ENCODE measurements at regions not wholly inside any gene's neighbourhood (a gene's known extent, or its start where the extent isn't known, plus 50 kb on each side); places are given as distances from the start of the nearest gene placed in this dataset.

DNA sequence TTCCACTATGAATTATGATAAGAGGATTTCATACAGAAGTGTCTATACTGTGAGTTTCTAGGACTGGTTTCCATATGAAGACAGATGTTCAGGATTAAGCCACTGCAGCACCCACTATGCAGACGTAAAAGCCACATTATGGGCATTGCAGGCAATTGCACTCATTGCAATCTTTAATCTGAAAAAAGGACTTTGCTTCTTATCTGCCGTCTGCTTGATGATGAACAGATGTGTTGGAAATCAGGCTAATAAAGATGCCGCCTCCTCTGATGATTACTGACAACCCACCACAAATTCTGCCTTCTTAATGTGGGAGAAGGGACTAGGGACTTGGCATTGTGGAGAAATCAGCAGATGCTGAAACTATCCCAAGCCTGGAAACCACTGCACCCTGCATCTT, 276.9 kb downstream of the IRF8 start:
- H3K4me1 ChIP-seq (ENCODE audit: control insufficient read depth, insufficient read depth, low read length), result peaks cover 1% of the 10 kb centered on the region; the same call in 1 of the 2 replicates
- no peaks in the 10 kb centered on the region for H3K27me3 ChIP-seq (ENCODE audit: control insufficient read depth, insufficient read depth, low read length)
- no peak overlapping the region for H3K27ac ChIP-seq (ENCODE audit: low read length)
- no peaks in the 10 kb centered on the region for H3K9me3 ChIP-seq (ENCODE audit: control insufficient read depth, insufficient read depth, low read length)
- no CpG with 5 or more reads among the region's 3 CpGs for WGBS (ENCODE audit: insufficient coverage, insufficient read length)
- H3K36me3 ChIP-seq (ENCODE audit: control insufficient read depth, insufficient read depth, low read length), result no peaks in the 10 kb centered on the region
- no peak overlapping the region for H3K4me3 ChIP-seq (ENCODE audit: low read length)
- DNase-seq (ENCODE audit: low read depth, low spot score), result no peak

DNA sequence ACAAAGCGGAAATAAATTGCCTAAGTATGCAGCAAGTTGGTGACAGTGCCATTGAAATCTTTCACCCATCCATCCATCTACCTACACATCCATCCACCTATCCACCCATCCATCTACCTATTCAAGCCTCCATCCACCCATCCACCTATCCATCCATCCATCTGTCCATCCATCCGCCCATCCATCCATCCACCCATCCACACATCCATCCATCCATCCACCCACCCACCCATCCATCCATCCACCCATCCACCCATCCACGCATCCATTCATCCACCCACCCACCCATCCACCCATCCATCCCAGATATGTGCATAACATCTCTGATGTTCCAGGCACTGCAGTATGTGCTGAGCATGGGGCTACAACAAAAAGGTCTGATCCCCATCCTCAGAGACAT, 277.5 kb downstream of the IRF8 start:
- WGBS (ENCODE audit: insufficient coverage, insufficient read length), result no CpG with 5 or more reads among the region's 3 CpGs
- H3K27me3 ChIP-seq (ENCODE audit: control insufficient read depth, insufficient read depth, low read length), result no peaks in the 10 kb centered on the region
- no peaks in the 10 kb centered on the region for H3K36me3 ChIP-seq (ENCODE audit: control insufficient read depth, insufficient read depth, low read length)
- DNase-seq (ENCODE audit: low read depth, low spot score), result no peak
- peaks cover 2% of the 10 kb centered on the region; the same call in 1 of the 2 replicates for H3K4me1 ChIP-seq (ENCODE audit: control insufficient read depth, insufficient read depth, low read length)
- no peak overlapping the region for H3K27ac ChIP-seq (ENCODE audit: low read length)
- no peak overlapping the region for H3K4me3 ChIP-seq (ENCODE audit: low read length)
- no peaks in the 10 kb centered on the region for H3K9me3 ChIP-seq (ENCODE audit: control insufficient read depth, insufficient read depth, low read length)

DNA sequence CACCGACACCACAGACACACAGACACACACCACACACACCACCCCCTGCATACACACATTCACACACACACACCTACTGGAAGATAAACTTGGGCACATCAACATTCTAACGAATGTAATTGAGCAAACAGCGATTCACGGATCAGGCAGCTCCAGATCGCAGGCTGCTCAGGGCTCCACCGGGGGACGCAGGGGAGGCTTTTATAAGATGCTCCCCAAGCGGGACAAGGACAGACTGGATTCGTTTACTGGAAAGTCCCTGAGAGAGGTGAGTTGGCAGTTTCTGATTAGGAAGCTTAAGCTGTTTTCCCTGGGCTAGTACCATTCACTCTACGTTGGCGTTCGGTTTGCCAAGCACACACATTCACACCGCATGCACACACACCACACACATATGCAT, 281.3 kb downstream of the IRF8 start:
- DNase-seq (ENCODE audit: low read depth, low spot score), result no peak
- WGBS (ENCODE audit: insufficient coverage, insufficient read length), result 100% methylated on average over 1 of the region's 13 CpGs

DNA sequence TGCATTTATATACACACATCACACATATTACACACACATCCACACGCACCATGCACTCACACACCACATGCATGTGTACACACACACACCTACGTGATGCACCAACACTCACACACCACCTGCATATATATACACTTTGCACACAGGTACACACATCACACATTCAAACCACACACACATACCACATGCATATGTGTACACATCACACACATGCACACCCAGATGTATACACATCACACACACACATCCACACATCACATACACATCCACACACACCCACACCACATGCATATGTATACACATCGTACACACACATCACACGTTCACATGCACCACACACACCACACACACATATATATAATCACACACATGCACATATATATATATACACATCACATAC, 281.8 kb downstream of the IRF8 start:
- Histone ChIP-seq H3K4me1 (ENCODE audit: control insufficient read depth, insufficient read depth, low read length) (peaks cover 2% of the 10 kb centered on the region; the same call in 1 of the 2 replicates), H3K27ac (ENCODE audit: low read length) (no peak overlapping the region), H3K9me3 (ENCODE audit: control insufficient read depth, insufficient read depth, low read length) (no peaks in the 10 kb centered on the region), H3K4me3 (ENCODE audit: low read length) (no peak overlapping the region), H3K36me3 (ENCODE audit: control insufficient read depth, insufficient read depth, low read length) (no peaks in the 10 kb centered on the region), H3K27me3 (ENCODE audit: control insufficient read depth, insufficient read depth, low read length) (no peaks in the 10 kb centered on the region)
- WGBS (ENCODE audit: insufficient coverage, insufficient read length), result 100% methylated on average over 3 of the region's 4 CpGs
- no peak for DNase-seq (ENCODE audit: low read depth, low spot score)

More for the DNA sequence above, 281.3 kb downstream of the IRF8 start:
- Histone ChIP-seq H3K27ac (ENCODE audit: low read length) (no peak overlapping the region), H3K4me1 (ENCODE audit: control insufficient read depth, insufficient read depth, low read length) (peaks cover 2% of the 10 kb centered on the region; the same call in 1 of the 2 replicates), H3K4me3 (ENCODE audit: low read length) (no peak overlapping the region), H3K9me3 (ENCODE audit: control insufficient read depth, insufficient read depth, low read length) (no peaks in the 10 kb centered on the region), H3K27me3 (ENCODE audit: control insufficient read depth, insufficient read depth, low read length) (no peaks in the 10 kb centered on the region), H3K36me3 (ENCODE audit: control insufficient read depth, insufficient read depth, low read length) (no peaks in the 10 kb centered on the region)

DNA sequence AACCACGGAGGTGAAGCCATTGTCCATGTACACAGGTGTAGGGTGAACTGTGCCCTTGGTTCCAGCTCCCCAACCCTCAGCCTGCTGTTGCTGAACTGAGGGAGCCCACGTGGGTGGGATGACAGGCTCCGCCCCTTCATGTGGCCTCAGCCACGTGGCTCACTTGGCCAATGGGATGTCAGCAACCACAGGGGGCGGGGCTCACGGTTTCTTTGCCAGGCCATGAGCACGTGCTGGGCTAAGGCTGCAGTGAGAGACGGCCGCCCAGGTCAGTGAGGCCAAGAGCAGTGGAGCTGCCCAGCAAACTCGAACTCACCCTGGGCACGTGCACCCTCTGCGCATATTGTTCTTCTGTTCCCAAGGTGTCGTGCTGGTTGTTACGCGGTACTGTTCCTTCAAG, 282.6 kb downstream of the IRF8 start:
- DNase-seq (ENCODE audit: low read depth, low spot score), result no peak
- WGBS (ENCODE audit: insufficient coverage, insufficient read length), result no CpG with 5 or more reads among the region's 15 CpGs
- no peaks in the 10 kb centered on the region for H3K9me3 ChIP-seq (ENCODE audit: control insufficient read depth, insufficient read depth, low read length)

DNA sequence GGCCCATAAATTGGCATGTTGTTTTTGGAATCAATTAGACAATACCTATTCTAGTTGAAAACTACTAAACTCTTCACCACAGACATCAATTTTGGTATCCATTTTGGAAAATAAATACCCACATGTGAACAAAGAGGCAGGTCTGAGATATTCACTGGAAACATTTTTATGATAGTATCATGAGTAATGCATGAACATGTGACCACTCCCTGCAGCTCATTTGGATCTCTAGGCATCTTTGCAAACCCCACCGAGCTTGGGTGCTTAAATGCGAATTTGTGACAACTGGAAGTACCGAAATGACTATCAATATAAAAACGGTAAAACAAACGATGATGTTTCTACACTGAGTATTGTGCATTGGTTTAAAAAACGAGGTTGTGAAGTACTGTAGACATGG, 285.2 kb downstream of the IRF8 start:
- H3K27ac ChIP-seq (ENCODE audit: low read length), result no peak overlapping the region
- H3K27me3 ChIP-seq (ENCODE audit: control insufficient read depth, insufficient read depth, low read length), result no peaks in the 10 kb centered on the region
- H3K4me3 ChIP-seq (ENCODE audit: low read length), result no peak overlapping the region
- no peaks in the 10 kb centered on the region for H3K36me3 ChIP-seq (ENCODE audit: control insufficient read depth, insufficient read depth, low read length)
- no CpG with 5 or more reads among the region's 6 CpGs for WGBS (ENCODE audit: insufficient coverage, insufficient read length)
- DNase-seq (ENCODE audit: low read depth, low spot score), result no peak
- H3K4me1 ChIP-seq (ENCODE audit: control insufficient read depth, insufficient read depth, low read length), result peaks cover 2% of the 10 kb centered on the region; the same call in 1 of the 2 replicates
- no peaks in the 10 kb centered on the region for H3K9me3 ChIP-seq (ENCODE audit: control insufficient read depth, insufficient read depth, low read length)

More for the DNA sequence above, 282.6 kb downstream of the IRF8 start:
- Histone ChIP-seq H3K27ac (ENCODE audit: low read length) (no peak overlapping the region), H3K36me3 (ENCODE audit: control insufficient read depth, insufficient read depth, low read length) (no peaks in the 10 kb centered on the region), H3K27me3 (ENCODE audit: control insufficient read depth, insufficient read depth, low read length) (no peaks in the 10 kb centered on the region), H3K4me1 (ENCODE audit: control insufficient read depth, insufficient read depth, low read length) (peaks cover 2% of the 10 kb centered on the region; the same call in 1 of the 2 replicates), H3K4me3 (ENCODE audit: low read length) (no peak overlapping the region)

DNA sequence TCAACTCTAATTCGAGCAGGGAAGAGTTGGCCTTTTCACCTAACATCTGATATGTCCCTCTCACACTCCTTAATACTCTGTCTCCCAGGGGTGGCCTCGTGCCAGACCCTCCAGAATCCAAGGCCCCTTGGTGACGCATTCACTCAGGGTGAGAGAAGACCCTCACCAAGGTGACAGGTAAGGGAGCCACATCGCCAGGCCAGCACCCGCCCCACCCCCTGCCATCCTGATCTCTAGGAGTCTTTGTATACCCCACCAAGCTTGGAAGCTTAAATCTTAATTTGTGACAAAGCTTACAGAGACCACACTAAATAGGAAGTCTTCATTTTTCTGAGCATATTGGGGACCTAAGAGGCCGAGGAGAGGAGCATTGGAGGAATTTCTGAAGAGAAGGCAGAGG, 286.1 kb downstream of the IRF8 start:
- no peaks in the 10 kb centered on the region for H3K27me3 ChIP-seq (ENCODE audit: control insufficient read depth, insufficient read depth, low read length)
- no peaks in the 10 kb centered on the region for H3K9me3 ChIP-seq (ENCODE audit: control insufficient read depth, insufficient read depth, low read length)
- no peaks in the 10 kb centered on the region for H3K36me3 ChIP-seq (ENCODE audit: control insufficient read depth, insufficient read depth, low read length)
- H3K4me3 ChIP-seq (ENCODE audit: low read length), result no peak overlapping the region
- DNase-seq (ENCODE audit: low read depth, low spot score), result no peak
- no CpG with 5 or more reads among the region's 6 CpGs for WGBS (ENCODE audit: insufficient coverage, insufficient read length)
- no peak overlapping the region for H3K27ac ChIP-seq (ENCODE audit: low read length)
- peaks cover 2% of the 10 kb centered on the region; the same call in 1 of the 2 replicates for H3K4me1 ChIP-seq (ENCODE audit: control insufficient read depth, insufficient read depth, low read length)

DNA sequence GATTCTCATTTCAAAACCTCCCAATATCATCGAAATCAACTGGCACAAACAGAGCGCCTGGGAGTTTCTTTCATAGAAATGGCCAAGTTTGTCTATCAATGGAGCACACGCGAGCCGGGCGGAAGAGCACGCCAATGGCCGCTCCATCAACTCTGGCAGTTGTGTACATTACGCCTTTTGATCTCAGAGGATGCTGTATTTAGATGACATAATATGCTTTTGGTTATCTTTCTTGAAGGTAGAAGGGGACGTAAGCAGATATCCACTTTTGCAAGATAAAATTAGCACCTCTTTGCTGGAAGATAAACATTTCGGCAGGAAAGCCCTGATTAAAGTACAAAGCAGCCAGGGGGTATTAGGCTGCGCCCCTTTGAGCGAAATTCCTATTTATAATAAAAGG, 287.4 kb downstream of the IRF8 start:
- Histone ChIP-seq H3K27ac (ENCODE audit: low read length) (no peak overlapping the region), H3K9me3 (ENCODE audit: control insufficient read depth, insufficient read depth, low read length) (no peaks in the 10 kb centered on the region), H3K4me1 (ENCODE audit: control insufficient read depth, insufficient read depth, low read length) (no peaks in the 10 kb centered on the region), H3K4me3 (ENCODE audit: low read length) (no peak overlapping the region), H3K27me3 (ENCODE audit: control insufficient read depth, insufficient read depth, low read length) (no peaks in the 10 kb centered on the region), H3K36me3 (ENCODE audit: control insufficient read depth, insufficient read depth, low read length) (no peaks in the 10 kb centered on the region)
- DNase-seq (ENCODE audit: low read depth, low spot score), result no peak
- no CpG with 5 or more reads among the region's 13 CpGs for WGBS (ENCODE audit: insufficient coverage, insufficient read length)

DNA sequence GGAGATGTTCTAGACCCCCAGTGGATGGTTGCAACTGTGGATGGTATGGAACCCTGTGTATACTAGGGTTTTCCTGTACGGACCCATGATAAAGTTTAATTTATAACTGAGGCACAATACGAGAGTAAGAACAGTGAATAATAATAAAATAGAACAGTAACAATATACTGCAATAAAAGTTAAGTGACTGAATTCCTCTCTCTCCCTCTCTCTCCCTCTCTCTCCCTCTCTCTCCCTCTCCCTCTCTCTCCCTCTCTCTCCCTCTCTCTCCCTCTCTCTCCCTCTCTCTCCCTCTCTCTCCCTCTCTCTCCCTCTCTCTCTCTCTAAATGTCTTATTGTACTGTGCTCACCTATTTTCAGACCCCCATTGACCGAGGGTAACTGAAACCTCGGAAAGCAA, 291.0 kb downstream of the IRF8 start:
- Histone ChIP-seq H3K27me3 (ENCODE audit: control insufficient read depth, insufficient read depth, low read length) (no peaks in the 10 kb centered on the region), H3K4me3 (ENCODE audit: low read length) (no peak overlapping the region), H3K27ac (ENCODE audit: low read length) (no peak overlapping the region), H3K9me3 (ENCODE audit: control insufficient read depth, insufficient read depth, low read length) (no peaks in the 10 kb centered on the region), H3K4me1 (ENCODE audit: control insufficient read depth, insufficient read depth, low read length) (no peaks in the 10 kb centered on the region), H3K36me3 (ENCODE audit: control insufficient read depth, insufficient read depth, low read length) (no peaks in the 10 kb centered on the region)
- WGBS (ENCODE audit: insufficient coverage, insufficient read length), result no CpG with 5 or more reads among the region's 4 CpGs
- no peak for DNase-seq (ENCODE audit: low read depth, low spot score)

DNA sequence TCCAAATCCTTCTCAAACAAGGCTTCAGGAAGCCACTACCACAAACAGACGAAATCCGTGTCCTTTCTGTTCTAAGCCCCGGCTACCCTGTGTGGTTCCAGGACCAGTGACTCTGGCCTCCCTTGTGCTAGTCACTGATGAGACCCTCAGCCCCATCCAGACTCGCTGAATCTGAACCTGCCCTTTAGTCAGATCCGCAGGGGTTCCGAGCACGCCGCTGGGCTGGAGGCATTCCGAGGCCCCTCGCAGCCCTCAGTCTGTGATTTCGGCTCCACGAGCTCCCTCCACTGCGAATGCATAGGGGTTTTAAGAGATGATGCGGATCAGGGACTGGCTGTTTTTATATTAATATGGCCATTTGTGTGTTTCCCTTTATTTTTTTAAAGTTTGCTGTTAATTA, 292.7 kb downstream of the IRF8 start:
- no peak overlapping the region for H3K27ac ChIP-seq (ENCODE audit: low read length)
- H3K9me3 ChIP-seq (ENCODE audit: control insufficient read depth, insufficient read depth, low read length), result no peaks in the 10 kb centered on the region
- no peaks in the 10 kb centered on the region for H3K4me1 ChIP-seq (ENCODE audit: control insufficient read depth, insufficient read depth, low read length)
- no peaks in the 10 kb centered on the region for H3K36me3 ChIP-seq (ENCODE audit: control insufficient read depth, insufficient read depth, low read length)
- WGBS (ENCODE audit: insufficient coverage, insufficient read length), result no CpG with 5 or more reads among the region's 14 CpGs
- no peak for DNase-seq (ENCODE audit: low read depth, low spot score)
- H3K27me3 ChIP-seq (ENCODE audit: control insufficient read depth, insufficient read depth, low read length), result no peaks in the 10 kb centered on the region
- H3K4me3 ChIP-seq (ENCODE audit: low read length), result no peak overlapping the region

DNA sequence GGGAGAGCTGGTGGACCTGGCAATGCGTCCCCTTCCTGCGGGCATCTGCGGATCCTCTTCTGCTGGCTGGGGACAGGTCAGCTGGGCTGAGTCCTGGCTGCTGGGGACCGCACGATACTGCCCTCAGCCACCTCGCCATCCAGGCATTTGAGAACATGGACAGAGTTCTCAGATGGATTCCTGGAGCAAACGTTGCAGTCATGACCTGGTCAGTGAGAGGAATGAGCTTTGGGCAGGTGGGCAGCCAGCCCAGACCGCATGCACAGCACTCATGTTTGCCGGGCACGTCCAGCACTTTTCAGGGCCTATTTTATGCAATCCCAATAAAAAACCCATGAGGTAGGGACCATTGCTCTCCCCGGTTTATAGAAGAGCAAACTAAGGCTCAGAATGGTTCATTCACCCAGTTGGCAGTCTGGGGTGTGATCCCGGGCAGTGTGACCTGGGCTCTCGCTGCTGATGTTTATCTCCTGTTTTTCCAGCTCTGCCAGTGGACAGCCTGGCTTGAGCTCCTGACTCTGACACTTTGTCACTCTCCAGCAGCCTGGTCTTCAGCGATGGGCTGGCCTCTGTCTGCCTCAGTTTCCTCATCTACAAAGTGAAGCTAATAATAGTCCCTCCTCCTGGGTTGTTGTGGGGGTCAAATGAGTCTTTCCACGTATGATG, 294.7 kb downstream of the IRF8 start:
- WGBS (ENCODE audit: insufficient coverage, insufficient read length), result no CpG with 5 or more reads among the region's 15 CpGs
- Histone ChIP-seq H3K27me3 (ENCODE audit: control insufficient read depth, insufficient read depth, low read length) (no peaks in the 10 kb centered on the region), H3K36me3 (ENCODE audit: control insufficient read depth, insufficient read depth, low read length) (no peaks in the 10 kb centered on the region), H3K4me3 (ENCODE audit: low read length) (no peak overlapping the region), H3K4me1 (ENCODE audit: control insufficient read depth, insufficient read depth, low read length) (no peaks in the 10 kb centered on the region), H3K9me3 (ENCODE audit: control insufficient read depth, insufficient read depth, low read length) (no peaks in the 10 kb centered on the region), H3K27ac (ENCODE audit: low read length) (no peak overlapping the region)
- DNase-seq (ENCODE audit: low read depth, low spot score), result no peak
